HEK293 (cell line): ENCODE measurements at regions not wholly inside any gene's neighbourhood (a gene's known extent, or its start where the extent isn't known, plus 50 kb on each side); places are given as distances from the start of the nearest gene placed in this dataset.

ENCODE experiments used
- CTCF ChIA-PET: fragments of 350-600 bp; formaldehyde crosslinking; extraction: SDS; loops from one replicate; lab custom pipeline; 2021; ENCODE audit warnings: antibody characterized with exemption; lab: Yijun Ruan, JAX
- POLR2A ChIA-PET: fragments of 300-600 bp; formaldehyde crosslinking; extraction: SDS; loops from one replicate; lab custom pipeline; 2020; ENCODE audit warnings: antibody characterized with exemption, inconsistent platforms; lab: Yijun Ruan, JAX
- H3K27ac ChIP-seq: fragments of 200-500 bp; sonication (Bioruptor generic); 2 replicates; pipeline ENCODE4 v1.5.1; 2014; ENCODE audit warnings: low read depth, low read length, control low read depth, inconsistent platforms; ENCODE audit errors: extremely low read depth
- H3K36me3 ChIP-seq, 2 experiments: fragments of 200-500 bp in 1 of 2; sonication (Bioruptor generic) in 1 of 2; 1 replicate in 1 of 2; 2 replicates in 1 of 2; pipeline ENCODE4 v1.5.1; 2014 to 2017; ENCODE audit warnings: inconsistent platforms in 2 of 2, low read length in 2 of 2; ENCODE audit not compliant: control insufficient read depth in 2 of 2, insufficient read depth in 1 of 2
- H3K4me1 ChIP-seq: fragments of 200-500 bp; sonication (Bioruptor generic); 2 replicates; pipeline ENCODE4 v1.5.1; 2014; ENCODE audit warnings: mild to moderate bottlenecking, low read length, inconsistent platforms; ENCODE audit not compliant: control insufficient read depth, insufficient read depth
- H3K4me3 ChIP-seq: 2 replicates; pipeline ENCODE4 v1.5.1; 2011; ENCODE audit warnings: low read depth, mild to moderate bottlenecking, control low read depth, low read length, moderate library complexity
- H3K9me3 ChIP-seq: fragments of 200-500 bp; sonication (Bioruptor generic); 2 replicates; pipeline ENCODE4 v1.5.1; 2014; ENCODE audit warnings: low read depth, low read length, inconsistent platforms; ENCODE audit not compliant: control insufficient read depth, insufficient read depth
- CTCF ChIP-seq: fragments of 450-650 bp; formaldehyde crosslinking; IDR thresholded peaks from 2 replicates; pipeline ENCODE4 v1.5.1; 2016; ENCODE audit warnings: missing biosample characterization, missing genetic modification characterization
- FEZF1 ChIP-seq: fragments of 450-650 bp; formaldehyde crosslinking; IDR thresholded peaks from 2 replicates; pipeline ENCODE4 v1.5.1; 2016; ENCODE audit warnings: missing biosample characterization, missing genetic modification characterization
- GLIS1 ChIP-seq: fragments of 450-650 bp; formaldehyde crosslinking; IDR thresholded peaks from 2 replicates; pipeline ENCODE4 v1.5.1; 2016; ENCODE audit warnings: missing biosample characterization, missing genetic modification characterization
- HIC1 ChIP-seq: fragments of 450-650 bp; formaldehyde crosslinking; IDR thresholded peaks from 2 replicates; pipeline ENCODE4 v1.5.1; 2016; ENCODE audit warnings: missing biosample characterization, missing genetic modification characterization
- IKZF3 ChIP-seq: fragments of 450-650 bp; IDR thresholded peaks from 2 replicates; pipeline ENCODE4 v1.5.0; 2018; ENCODE audit warnings: missing biosample characterization, mild to moderate bottlenecking, missing genetic modification characterization, moderate library complexity
- KLF1 ChIP-seq: fragments of 450-650 bp; formaldehyde crosslinking; IDR thresholded peaks from 2 replicates; pipeline ENCODE4 v1.5.1; 2016; ENCODE audit warnings: missing biosample characterization, missing genetic modification characterization
- OVOL3 ChIP-seq: fragments of 450-650 bp; formaldehyde crosslinking; IDR thresholded peaks from 2 replicates; pipeline ENCODE4 v1.5.1; 2016; ENCODE audit warnings: missing biosample characterization, missing genetic modification characterization
- PRDM4 ChIP-seq: fragments of 450-650 bp; formaldehyde crosslinking; IDR thresholded peaks from 2 replicates; pipeline ENCODE4 v1.5.1; 2017; ENCODE audit warnings: missing biosample characterization, missing genetic modification characterization
- ZBTB20 ChIP-seq: fragments of 450-650 bp; formaldehyde crosslinking; IDR thresholded peaks from 2 replicates; pipeline ENCODE4 v1.5.1; 2016; ENCODE audit warnings: missing biosample characterization, missing genetic modification characterization
- ZBTB7A ChIP-seq: fragments of 450-650 bp; formaldehyde crosslinking; IDR thresholded peaks from 2 replicates; pipeline ENCODE4 v1.5.1; 2016; ENCODE audit warnings: low read depth, missing biosample characterization, missing genetic modification characterization
- ZFP69B ChIP-seq: fragments of 450-650 bp; formaldehyde crosslinking; IDR thresholded peaks from 2 replicates; pipeline ENCODE4 v1.5.1; 2016; ENCODE audit warnings: missing biosample characterization, missing genetic modification characterization
- ZIC2 ChIP-seq: fragments of 450-650 bp; formaldehyde crosslinking; IDR thresholded peaks from 2 replicates; pipeline ENCODE4 v1.5.1; 2016; ENCODE audit warnings: missing biosample characterization, missing genetic modification characterization
- ZNF121 ChIP-seq: fragments of 450-650 bp; formaldehyde crosslinking; IDR thresholded peaks from 2 replicates; pipeline ENCODE4 v1.5.1; 2016; ENCODE audit warnings: missing biosample characterization, missing genetic modification characterization
- ZNF155 ChIP-seq: fragments of 450-650 bp; formaldehyde crosslinking; IDR thresholded peaks from 2 replicates; pipeline ENCODE4 v1.5.1; 2016; ENCODE audit warnings: missing biosample characterization, missing genetic modification characterization
- ZNF174 ChIP-seq: fragments of 450-650 bp; formaldehyde crosslinking; IDR thresholded peaks from 2 replicates; pipeline ENCODE4 v1.5.0; 2017; ENCODE audit warnings: missing biosample characterization, mild to moderate bottlenecking, missing genetic modification characterization
- ZNF175 ChIP-seq: fragments of 450-650 bp; formaldehyde crosslinking; IDR thresholded peaks from 2 replicates; pipeline ENCODE4 v1.5.1; 2016; ENCODE audit warnings: missing biosample characterization, missing genetic modification characterization
- ZNF24 ChIP-seq: fragments of 450-650 bp; formaldehyde crosslinking; IDR thresholded peaks from 2 replicates; pipeline ENCODE4 v1.5.1; 2016; ENCODE audit warnings: missing biosample characterization, missing genetic modification characterization
- ZNF266 ChIP-seq: fragments of 450-650 bp; formaldehyde crosslinking; IDR thresholded peaks from 2 replicates; pipeline ENCODE4 v1.5.1; 2016; ENCODE audit warnings: missing biosample characterization, missing genetic modification characterization, low read depth
- ZNF311 ChIP-seq: fragments of 450-650 bp; formaldehyde crosslinking; IDR thresholded peaks from 2 replicates; pipeline ENCODE4 v1.5.1; 2017; ENCODE audit warnings: missing biosample characterization, missing genetic modification characterization, borderline replicate concordance
- ZNF362 ChIP-seq: fragments of 450-650 bp; formaldehyde crosslinking; IDR thresholded peaks from 2 replicates; pipeline ENCODE4 v1.5.1; 2016; ENCODE audit warnings: missing biosample characterization, missing genetic modification characterization
- ZNF423 ChIP-seq: fragments of 450-650 bp; formaldehyde crosslinking; IDR thresholded peaks from 2 replicates; pipeline ENCODE4 v1.5.1; 2016; ENCODE audit warnings: missing biosample characterization, missing genetic modification characterization
- ZNF561 ChIP-seq: fragments of 450-650 bp; IDR thresholded peaks from 2 replicates; pipeline ENCODE4 v1.5.1; 2018; ENCODE audit warnings: missing biosample characterization, missing genetic modification characterization, borderline replicate concordance
- ZNF747 ChIP-seq: fragments of 450-650 bp; formaldehyde crosslinking; IDR thresholded peaks from 2 replicates; pipeline ENCODE4 v1.5.1; 2016; ENCODE audit warnings: missing biosample characterization, missing genetic modification characterization
- ZNF843 ChIP-seq: fragments of 450-650 bp; formaldehyde crosslinking; IDR thresholded peaks from 2 replicates; pipeline ENCODE4 v1.5.1; 2016; ENCODE audit warnings: missing biosample characterization, missing genetic modification characterization
- ZSCAN18 ChIP-seq: fragments of 450-650 bp; formaldehyde crosslinking; IDR thresholded peaks from 2 replicates; pipeline ENCODE4 v1.5.1; 2016; ENCODE audit warnings: missing biosample characterization, missing genetic modification characterization

GRCh38 chr1:58931756-58932155 is 147.9 kb upstream of the JUN start:
- TF ChIP-seq ZNF311 (tag by site-specific recombination) (no peak), ZNF24 (tag by site-specific recombination) (no peak), ZNF266 (tag by site-specific recombination) (no peak), ZNF561 (tag by site-specific recombination) (no peak)
- TF ChIP-seq, all 188 proteins: peak for 0
- CTCF ChIA-PET: interaction anchor here (0.7 to 1.7 kb wide), 2 partner anchors 201 to 767 kb away, joined by 3 to 4 read pairs; no protein-coding TSS in a partner anchor
- Histone ChIP-seq H3K4me3 (no peak overlapping the region), H3K4me1 (no peaks in the 10 kb centered on the region), H3K27ac (no peak overlapping the region), H3K9me3 (no peaks in the 10 kb centered on the region), H3K36me3 (no peaks in the 10 kb centered on the region)
- POLR2A ChIA-PET: no interaction called here

- POLR2A ChIA-PET: interaction anchor here (0.9 kb wide), 1 partner anchor 149 kb away, joined by 3 read pairs; the partner anchor contains the start of gene JUN
- H3K9me3 ChIP-seq: no peaks in the 10 kb centered on the region
- TF ChIP-seq KLF1 (tag by site-specific recombination): peak; percentile 90
- no peak for TF ChIP-seq PRDM4 (tag by site-specific recombination)
- 0 out of 2 replicates have a peak, but pooled peaks have one; percentile 39 for TF ChIP-seq ZNF423 (tag by site-specific recombination)
- TF ChIP-seq ZNF155: no peak
- TF ChIP-seq ZBTB20 (tag by site-specific recombination): peak; percentile 38; the same call in 1 of the 2 replicates
- no peak for TF ChIP-seq HIC1 (tag by site-specific recombination)
- peak; percentile 95 for TF ChIP-seq GLIS1 (tag by site-specific recombination)
- no peak for TF ChIP-seq ZNF121 (tag by site-specific recombination)
- TF ChIP-seq CTCF (tag by site-specific recombination): no peak; the same call in 1 of the 2 replicates
- TF ChIP-seq ZNF174 (tag by site-specific recombination): no peak
- no peak for TF ChIP-seq ZNF747 (tag by site-specific recombination)
- TF ChIP-seq ZNF175 (tag by site-specific recombination): no peak
- TF ChIP-seq FEZF1 (tag by site-specific recombination): no peak
- TF ChIP-seq IKZF3 (tag by site-specific recombination): no peak
- no peak for TF ChIP-seq OVOL3 (tag by site-specific recombination)
- no peak for TF ChIP-seq ZNF362 (tag by site-specific recombination)
- TF ChIP-seq ZBTB7A: no peak
- no peak for TF ChIP-seq ZNF843 (tag by site-specific recombination)
- TF ChIP-seq ZFP69B (tag by site-specific recombination): no peak
- TF ChIP-seq ZSCAN18 (tag by site-specific recombination): no peak
- TF ChIP-seq ZIC2 (tag by site-specific recombination): peak; percentile 52; the same call in 1 of the 2 replicates
- no peak overlapping the region for H3K4me3 ChIP-seq
- no peaks in the 10 kb centered on the region for H3K36me3 ChIP-seq
- H3K27ac ChIP-seq: no peak overlapping the region
- no peaks in the 10 kb centered on the region for H3K4me1 ChIP-seq
- CTCF ChIA-PET: interaction anchor here (0.7 to 1.7 kb wide), 3 partner anchors 37 to 766 kb away, joined by 3 to 4 read pairs (median 3); no protein-coding TSS in a partner anchor
Measured at GRCh38 chr1:58932859-58933598, 149.2 kb upstream of the JUN start.
